DMS79 (cell line): ENCODE measurements at regions not wholly inside any gene's neighbourhood (a gene's known extent, or its start where the extent isn't known, plus 50 kb on each side); places are given as distances from the start of the nearest gene placed in this dataset.

Experiments
- DNase-seq: peaks from one replicate; lab custom pipeline; 2025; lab: John Stamatoyannopoulos, UW

DNA sequence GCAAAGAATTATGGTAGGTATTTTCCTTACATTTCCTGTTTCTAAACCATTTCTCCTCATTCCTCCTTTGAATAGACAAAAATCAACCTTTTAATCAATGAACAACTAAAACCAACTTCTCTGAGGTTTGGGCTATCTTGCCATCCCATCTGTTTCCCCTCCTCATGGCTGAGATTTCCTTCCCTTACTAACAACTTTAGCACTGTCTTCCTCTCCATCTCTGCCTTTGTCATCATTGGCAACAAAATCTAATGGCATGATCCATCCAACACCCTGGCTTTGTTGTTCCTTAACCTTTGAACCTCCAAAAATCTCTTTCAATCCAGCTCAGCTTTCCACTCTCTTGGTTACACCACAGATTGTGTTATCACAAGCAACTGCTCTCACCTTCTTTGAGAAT is 95.3 kb upstream of the FAM136A start:
- DNase-seq = no peak

DNA sequence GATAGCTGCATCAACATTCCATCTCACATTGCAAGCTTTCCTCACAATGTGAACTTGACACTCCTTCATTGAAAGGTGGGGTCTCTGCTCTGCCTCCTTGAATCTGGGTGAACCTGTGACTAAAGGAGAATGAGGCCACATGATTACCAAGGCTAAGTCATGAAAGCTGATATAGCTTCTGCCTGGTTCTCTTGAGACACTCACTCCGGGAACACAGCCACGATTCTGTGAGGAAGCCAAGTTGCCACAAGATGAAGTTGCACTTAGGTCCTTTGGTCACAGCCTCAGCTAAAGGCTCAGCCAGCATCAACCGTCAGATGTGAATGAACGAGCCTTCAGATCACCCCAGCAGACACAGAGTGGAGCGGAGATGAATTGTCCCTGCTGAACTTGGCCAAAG is 94.7 kb upstream of the FAM136A start:
- peak; percentile 36 for DNase-seq

DNA sequence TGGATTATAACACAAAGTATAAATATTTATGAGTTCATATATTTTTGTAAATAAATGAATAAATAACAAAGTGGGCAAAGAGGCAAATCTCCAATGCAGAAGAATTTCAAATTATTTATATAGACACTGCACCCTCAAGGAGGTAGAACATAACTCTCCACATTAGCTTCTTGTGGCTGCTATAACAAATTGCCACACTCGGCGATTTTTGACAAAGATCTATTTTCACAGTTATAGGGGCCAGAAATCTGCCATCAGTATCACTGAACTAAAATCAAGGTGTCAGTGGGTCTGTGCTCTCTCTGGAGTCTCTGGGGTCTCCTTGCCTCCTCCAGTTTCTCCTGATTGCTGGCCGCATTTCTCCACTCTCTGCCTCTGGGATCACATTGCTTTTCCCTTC is 92.0 kb upstream of the FAM136A start:
- no peak for DNase-seq

- no peak for DNase-seq
These were observed 90.1 kb upstream of the FAM136A start for GRCh38 chr2:70391988-70392387.

DNA sequence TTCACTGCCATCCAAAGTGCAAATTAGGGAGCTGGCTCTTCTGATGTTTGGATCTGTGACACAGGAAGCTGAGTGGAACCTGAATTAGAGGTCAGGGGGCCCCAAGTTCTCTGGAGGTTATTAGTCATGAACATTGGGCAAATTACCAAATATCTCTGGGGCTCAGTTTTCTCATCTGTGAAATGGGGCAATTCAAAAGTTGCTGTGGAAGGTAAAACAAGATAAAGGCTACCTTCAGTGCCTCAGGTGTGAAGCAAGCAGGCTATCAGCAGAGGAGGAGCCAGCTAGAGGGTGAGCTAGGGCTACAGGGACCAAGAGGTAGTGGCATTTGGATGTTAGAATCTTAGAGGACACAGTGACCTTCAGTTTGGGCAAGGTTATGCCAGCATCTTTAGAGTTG is 89.4 kb upstream of the FAM136A start:
- DNase-seq = no peak

DNA sequence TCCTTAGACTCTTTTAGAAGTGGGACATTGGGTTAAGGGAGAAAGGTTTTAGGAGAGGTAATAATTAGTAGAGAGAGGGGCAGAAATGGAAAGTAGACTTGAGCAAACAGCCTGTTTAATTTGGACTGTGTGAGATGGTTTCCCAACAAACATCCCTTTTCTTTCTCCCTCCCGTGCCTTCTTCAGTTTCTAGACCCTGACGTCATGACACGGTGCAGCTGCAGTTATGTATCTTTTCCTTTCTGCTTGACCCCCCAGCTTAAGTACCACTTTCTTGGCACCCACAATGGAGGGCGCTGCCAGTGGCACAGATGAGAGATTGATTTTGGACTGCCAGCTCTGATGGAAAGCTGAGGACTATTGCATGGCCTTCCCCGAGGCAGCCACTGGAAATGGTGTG is 86.9 kb upstream of the FAM136A start:
- DNase-seq = no peak

- no peak for DNase-seq
These were observed 86.3 kb upstream of the FAM136A start for GRCh38 chr2:70388128-70388527.

DNA sequence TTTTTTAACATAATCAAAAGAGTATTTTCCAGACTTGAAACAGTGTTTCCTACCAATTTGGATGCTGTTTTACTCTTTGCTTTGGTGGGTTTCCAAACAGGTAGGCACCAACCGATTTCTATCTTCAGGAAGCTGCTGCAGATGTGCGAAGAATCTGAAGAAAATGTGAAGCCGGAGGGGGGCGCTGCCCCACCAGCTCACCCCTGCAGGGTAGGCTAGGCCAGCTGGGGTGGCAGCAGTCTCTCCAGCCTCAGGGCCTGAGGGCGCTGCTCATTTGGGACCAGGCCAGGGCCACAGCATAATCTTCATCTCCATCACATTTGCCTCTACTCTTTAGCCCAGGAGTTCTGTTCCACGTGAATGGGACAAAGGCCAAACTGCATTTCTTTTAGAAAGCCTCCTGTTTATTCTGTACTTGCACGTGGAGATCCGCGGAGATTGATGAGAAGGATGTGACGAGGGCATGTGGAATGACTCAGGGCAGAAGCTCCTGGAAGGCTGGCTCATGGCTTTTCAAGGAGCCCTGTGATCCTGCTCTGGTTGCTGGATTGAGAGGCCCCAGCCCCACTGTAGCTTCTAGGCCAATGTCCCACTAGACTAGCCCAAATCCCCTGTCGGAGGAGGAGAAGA is 84.2 kb upstream of the FAM136A start:
- DNase-seq = no peak

DNA sequence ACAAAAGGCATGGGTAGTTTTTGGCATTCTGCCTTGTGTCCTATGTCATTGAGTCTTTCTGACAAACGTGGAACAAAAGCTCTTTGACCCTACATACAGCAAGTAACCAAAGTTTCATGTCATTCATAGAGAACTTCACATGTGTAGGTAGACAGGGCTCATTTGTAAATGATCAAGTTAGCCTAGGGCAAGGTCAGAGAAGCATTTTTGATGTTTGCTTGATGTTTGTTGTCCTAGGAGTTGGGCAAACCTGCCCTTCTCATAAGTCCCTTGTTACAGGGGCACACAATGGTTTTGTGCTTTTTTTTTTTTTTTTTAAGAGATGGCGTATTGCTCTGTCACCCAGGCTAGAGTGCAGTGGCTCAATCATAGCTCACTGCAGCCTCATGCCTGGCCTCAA is 83.3 kb upstream of the FAM136A start:
- no peak for DNase-seq

DNA sequence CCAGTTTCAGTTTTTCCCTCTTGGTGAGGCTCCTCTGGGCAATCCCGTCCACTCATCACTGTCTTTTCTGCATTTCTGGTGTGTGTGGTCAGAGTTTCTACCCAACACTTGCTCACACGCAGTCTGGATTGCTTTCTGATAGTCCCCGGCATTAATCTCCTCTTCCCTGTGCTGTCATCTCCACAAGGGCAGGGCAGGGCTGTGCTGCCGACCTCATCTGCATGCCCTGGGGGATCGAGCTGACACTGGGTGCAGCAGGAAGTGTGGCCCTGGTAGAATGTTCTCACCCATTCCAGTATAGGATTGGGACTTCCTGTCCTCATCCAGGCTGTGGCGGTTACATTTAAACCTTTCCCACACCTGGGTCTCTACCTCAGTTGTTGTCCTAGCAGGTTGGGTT is 80.0 kb upstream of the FAM136A start:
- no peak for DNase-seq

DNA sequence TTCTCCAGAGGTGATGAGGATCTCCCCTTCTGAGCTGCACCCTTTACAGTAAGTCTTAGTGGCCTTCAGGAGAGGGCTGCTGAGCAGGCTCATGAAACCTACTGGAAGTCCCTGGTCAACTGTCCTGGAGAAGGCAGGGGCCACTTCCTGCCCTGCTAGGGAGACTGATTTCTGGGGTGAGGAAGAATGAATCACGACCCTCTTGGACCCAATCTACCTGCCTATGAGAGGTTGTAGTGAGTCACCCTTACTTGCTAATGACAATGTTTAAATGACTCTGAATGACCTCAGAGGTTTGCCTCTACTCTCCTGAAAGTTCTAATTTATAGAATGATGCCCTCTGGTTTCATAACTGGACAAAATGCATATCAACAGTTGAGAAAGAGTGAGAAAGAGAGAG is 79.4 kb upstream of the FAM136A start:
- DNase-seq = no peak

DNA sequence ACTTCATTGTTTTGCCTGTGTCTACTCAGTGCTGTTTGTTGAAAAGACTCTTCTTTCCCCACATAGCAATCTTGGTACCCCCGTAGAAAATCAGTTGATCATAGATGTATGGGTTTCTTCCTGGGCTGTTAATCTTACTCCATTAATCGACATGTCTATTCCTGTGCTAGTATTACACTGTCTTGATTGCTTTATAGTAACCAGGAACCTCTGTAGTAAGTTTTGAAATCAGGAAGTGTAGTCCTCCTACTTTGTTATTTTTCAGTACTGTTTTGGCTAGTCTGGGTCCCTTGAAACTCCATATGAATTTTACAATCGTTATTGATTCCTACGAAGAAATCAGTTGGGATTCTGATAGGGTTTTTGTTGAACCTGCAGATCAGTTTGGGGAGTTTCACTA is 78.8 kb upstream of the FAM136A start:
- DNase-seq = no peak

GRCh38 chr2:70374616-70375015 is 72.7 kb upstream of the FAM136A start:
- no peak for DNase-seq

- no peak for DNase-seq
These were observed 69.9 kb upstream of the FAM136A start for GRCh38 chr2:70371753-70372152.

DNA sequence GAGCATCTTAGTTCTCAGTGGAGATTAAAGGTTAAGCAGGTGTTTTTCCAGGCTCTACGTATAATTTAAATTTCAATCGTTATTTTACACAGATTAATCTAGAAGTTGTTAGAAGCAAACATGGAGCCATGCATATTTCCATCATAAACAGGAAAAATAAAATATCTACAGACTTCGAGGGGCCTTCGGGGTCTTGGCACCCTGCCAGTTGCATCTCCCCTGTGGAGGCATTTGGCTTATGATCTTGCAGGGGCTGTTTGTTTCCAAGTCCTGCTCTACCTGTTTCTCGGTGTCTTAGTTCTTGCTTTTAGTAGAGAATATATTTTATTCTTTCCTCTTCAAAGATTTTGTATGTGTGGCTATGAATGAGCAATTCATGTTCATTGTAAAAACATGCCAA is 67.2 kb upstream of the FAM136A start:
- DNase-seq = no peak

DNA sequence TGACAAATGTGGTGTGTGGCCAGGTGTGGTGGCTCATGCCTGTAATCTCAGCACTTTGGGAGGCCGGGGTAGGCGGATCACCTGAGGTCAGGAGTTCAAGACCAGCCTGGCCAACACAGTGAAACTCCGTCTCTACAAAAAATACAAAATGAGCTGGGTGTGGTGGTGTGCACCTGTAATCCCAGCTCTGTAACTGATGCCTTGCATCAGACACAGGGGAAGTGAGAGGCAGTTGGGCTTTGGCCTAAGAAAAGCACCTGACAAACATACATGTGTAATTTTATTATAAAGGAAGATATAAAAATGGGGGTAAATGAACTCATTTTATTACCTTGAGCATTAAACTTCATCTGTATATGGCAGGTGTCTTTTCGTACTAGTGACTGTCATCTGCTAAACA is 66.7 kb upstream of the FAM136A start:
- no peak for DNase-seq

DNA sequence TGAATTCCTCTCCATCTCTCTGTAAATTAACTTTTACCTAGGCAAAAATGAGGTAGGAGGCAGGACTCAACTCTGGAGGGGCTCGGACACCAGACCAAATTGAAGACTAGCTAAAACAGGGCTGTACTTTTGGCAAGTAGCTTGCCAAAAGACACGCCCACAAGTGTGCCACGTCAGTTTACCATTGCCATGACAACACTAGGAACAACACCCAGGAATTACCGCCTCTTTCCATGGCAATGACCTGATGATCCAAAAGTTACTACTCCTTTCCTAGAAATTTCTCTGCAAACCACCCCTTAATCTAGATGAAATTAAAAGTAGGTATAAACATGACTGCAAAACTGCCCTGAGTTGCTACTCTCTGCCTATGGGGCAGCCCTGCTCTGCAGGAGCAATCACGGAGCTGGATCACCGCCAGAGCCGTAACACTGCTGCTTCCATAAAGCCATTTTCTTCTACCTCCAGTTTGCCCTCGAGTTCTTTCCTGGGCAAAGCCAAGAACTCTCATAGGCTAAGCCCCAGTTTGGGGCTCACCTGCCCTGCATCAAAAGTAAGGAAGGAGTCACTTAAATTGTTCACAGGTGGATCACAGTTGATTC is 66.0 kb upstream of the FAM136A start:
- DNase-seq = no peak

- DNase-seq = no peak
These were observed 60.8 kb upstream of the FAM136A start for GRCh38 chr2:70362661-70363060.

- DNase-seq = no peak
These were observed 58.9 kb upstream of the FAM136A start for GRCh38 chr2:70360661-70361270.

GRCh38 chr2:70357684-70358071 is 55.8 kb upstream of the FAM136A start:
- DNase-seq = no peak

DNA sequence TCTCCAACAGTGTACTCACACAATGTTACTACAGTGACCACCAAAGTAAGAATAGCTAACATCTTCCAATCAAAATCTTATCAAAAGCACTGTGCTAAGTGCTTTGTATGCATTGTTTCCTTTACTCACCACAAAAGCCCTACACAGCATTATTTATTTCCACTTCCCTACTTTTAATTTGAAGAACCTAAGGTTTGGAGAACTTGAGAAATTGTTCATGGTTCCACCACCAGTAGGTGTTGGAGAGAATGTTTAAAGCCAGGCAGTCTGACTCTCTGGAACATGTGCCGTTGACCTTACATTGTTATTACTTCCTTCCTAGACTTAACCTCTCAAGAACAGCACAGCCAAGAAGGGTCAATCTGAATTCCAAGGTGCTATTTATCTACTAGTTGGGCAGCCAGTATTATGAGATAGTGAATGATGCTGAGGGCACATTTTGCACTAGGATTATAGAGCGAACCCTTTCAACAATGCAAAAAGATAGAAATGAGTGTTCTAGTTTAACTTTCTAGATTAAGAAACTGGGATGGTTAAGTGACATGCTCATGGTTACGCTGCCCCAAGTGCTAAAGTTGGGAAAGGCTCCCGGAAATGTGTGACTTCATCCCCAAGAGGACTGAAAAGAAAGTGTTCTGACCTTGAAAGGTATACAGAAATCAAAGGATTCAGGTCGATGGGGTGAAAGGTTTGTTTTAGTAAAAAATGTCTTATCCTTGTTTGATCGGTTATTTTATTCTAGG is 55.2 kb upstream of the FAM136A start:
- no peak for DNase-seq

GRCh38 chr2:70354264-70354949 is 52.5 kb upstream of the FAM136A start:
- DNase-seq = no peak
